K562 (cell line): ENCODE measurements at regions not wholly inside any gene's neighbourhood (a gene's known extent, or its start where the extent isn't known, plus 50 kb on each side); places are given as distances from the start of the nearest gene placed in this dataset.

ENCODE experiments used
- ELF4 ChIP-seq: fragments of 450-650 bp; formaldehyde crosslinking; IDR thresholded peaks from 2 replicates; pipeline ENCODE4 v1.4.0; 2022; ENCODE audit warnings: missing genetic modification characterization
- SRSF1 ChIP-seq: fragments of 200-400 bp; formaldehyde crosslinking; IDR thresholded peaks from 2 replicates; pipeline ENCODE4 v1.6.1; 2017; ENCODE audit warnings: mild to moderate bottlenecking, low read depth, low read length, moderate library complexity
- TF ChIP-seq, protein P1 (sequence below), 2 experiments: fragments of 450-650 bp; IDR thresholded peaks; 2 replicates each; pipeline ENCODE4 v1.6.1; 2016; ENCODE audit warnings: mild to moderate bottlenecking in 2 of 2, borderline replicate concordance in 1 of 2, low read depth in 1 of 2, moderate library complexity in 1 of 2

DNA sequence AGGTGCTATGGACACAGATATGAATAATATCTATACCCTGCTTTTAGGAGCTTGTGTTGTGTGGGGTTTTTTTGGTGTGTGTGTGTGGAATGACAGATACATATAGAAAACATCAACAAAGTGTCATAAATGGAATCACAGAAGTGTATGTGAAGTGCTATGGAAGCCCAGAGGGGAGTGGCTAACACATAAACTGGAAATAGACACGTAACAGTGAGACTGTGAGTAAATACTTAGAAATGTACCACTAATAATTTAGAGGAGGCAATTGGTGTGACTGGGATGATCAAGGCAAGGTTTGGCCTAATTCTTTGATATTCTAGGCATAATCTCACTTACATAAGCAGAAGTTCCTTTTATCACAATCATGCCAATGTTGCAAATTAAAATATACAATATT, 169.3 kb upstream of the TENM4 start (continued):
- TF ChIP-seq, protein P1, sequence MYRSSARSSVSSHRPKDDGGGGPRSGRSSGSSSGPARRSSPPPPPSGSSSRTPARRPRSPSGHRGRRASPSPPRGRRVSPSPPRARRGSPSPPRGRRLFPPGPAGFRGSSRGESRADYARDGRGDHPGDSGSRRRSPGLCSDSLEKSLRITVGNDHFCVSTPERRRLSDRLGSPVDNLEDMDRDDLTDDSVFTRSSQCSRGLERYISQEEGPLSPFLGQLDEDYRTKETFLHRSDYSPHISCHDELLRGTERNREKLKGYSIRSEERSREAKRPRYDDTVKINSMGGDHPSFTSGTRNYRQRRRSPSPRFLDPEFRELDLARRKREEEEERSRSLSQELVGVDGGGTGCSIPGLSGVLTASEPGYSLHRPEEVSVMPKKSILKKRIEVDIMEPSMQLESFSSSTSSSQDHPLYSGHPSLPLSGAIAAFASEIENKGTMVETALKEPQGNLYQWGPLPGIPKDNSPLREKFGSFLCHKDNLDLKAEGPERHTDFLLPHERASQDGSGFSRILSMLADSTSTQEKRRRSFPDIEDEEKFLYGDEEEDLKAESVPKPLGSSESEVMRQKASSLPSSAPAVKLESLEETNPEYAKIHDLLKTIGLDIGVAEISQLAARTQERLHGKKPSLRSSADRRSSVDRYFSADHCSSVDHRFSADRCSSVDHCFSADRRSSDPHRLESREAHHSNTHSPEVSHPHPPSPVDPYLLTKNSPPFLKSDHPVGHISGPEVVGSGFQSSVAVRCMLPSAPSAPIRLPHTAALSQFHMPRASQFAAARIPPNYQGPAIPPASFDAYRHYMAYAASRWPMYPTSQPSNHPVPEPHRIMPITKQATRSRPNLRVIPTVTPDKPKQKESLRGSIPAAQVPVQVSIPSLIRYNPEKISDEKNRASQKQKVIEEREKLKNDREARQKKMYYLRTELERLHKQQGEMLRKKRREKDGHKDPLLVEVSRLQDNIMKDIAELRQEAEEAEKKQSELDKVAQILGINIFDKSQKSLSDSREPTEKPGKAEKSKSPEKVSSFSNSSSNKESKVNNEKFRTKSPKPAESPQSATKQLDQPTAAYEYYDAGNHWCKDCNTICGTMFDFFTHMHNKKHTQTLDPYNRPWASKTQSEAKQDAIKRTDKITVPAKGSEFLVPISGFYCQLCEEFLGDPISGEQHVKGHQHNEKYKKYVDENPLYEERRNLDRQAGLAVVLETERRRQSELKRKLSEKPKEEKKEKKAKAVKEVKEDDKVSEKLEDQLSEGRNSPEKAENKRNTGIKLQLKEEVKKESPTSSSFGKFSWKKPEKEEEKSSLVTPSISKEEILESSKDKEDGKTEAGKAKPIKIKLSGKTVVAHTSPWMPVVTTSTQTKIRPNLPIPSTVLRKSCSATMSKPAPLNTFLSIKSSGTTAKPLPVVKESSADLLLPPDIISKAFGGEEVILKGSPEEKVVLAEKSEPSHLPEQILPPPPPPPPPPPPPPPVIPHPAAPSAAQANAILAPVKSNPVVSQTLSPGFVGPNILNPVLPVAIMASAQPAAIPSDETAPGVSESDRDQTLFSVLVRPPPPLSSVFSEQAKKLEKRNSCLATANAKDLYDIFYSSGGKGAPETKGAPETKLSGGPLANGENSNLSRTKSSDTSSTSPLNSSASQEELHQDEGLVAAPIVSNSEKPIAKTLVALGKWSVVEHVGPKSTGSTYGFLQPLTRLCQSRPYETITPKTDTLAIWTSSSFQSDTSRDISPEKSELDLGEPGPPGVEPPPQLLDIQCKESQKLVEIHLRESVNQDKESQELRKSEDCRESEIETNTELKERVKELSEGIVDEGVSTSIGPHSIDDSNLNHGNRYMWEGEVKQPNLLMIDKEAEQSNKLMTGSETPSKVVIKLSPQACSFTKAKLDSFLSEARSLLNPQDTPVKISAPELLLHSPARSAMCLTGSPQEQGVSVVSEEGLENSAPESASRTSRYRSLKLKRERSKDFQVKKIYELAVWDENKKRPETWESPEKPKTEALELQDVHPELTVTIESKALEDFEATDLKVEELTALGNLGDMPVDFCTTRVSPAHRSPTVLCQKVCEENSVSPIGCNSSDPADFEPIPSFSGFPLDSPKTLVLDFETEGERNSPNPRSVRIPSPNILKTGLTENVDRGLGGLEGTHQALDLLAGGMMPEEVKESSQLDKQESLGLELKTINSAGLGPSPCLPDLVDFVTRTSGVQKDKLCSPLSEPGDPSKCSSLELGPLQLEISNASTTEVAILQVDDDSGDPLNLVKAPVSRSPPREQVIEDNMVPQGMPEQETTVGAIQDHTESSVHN (IDR thresholded peaks at IDR 0.05; ENCODE audit: borderline replicate concordance in 1 of 2, low read depth in 1 of 2) = no peak
- no peak for TF ChIP-seq SRSF1
- no peak for TF ChIP-seq ELF4 (CRISPR knock-in tag)
